ENCODE measurements at regions not wholly inside any gene's neighbourhood (a gene's known extent, or its start where the extent isn't known, plus 50 kb on each side); places are given as distances from the start of the nearest gene placed in this dataset.

DNA sequence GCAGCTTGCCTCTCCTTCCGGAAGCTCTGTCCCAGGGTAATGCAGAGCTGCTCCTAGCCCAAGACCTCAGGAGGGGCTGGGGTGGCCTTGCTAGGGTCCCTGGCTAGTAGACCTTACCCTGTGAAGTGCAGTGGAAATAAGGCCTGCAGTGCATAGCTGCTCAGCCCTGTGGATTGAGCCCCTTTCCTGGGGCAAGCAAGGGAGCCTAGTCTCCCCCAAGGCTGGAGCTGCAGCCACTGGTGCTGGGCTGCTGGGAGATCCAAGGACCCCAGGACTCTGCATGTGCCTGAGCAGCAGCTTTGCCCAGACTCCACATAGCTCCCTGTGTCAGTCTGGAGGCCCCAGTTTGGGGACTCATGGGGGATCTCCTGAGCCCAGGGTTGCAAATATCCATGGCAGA, 57.9 kb downstream of the FANCF start:
- no peak overlapping the region for H3K4me3 ChIP-seq (ENCODE audit: low read length in 2 of 2)
- H3K9me3 ChIP-seq (ENCODE audit: control insufficient read depth in 2 of 2, low read length in 2 of 2) = no peaks in the 10 kb centered on the region
- no peaks in the 10 kb centered on the region for H3K4me1 ChIP-seq (ENCODE audit: control insufficient read depth in 2 of 2, insufficient read depth in 2 of 2, low read length in 2 of 2)
- H3K36me3 ChIP-seq (ENCODE audit: control insufficient read depth in 2 of 2, insufficient read depth in 2 of 2, low read length in 2 of 2) = no peaks in the 10 kb centered on the region
- H3K9ac ChIP-seq (ENCODE audit: low read depth in 1 of 2, low read length in 2 of 2) = no peak overlapping the region
- H3K27ac ChIP-seq (ENCODE audit: low read depth in 2 of 2, low read length in 2 of 2) = no peak overlapping the region
- H3K27me3 ChIP-seq (ENCODE audit: control insufficient read depth in 2 of 2, insufficient read depth in 2 of 2, low read length in 2 of 2) = no peaks in the 10 kb centered on the region

- Histone ChIP-seq H3K9me3 (ENCODE audit: control insufficient read depth in 2 of 2, low read length in 2 of 2) (no peaks in the 10 kb centered on the region), H3K27me3 (ENCODE audit: control insufficient read depth in 2 of 2, insufficient read depth in 2 of 2, low read length in 2 of 2) (no peaks in the 10 kb centered on the region), H3K4me1 (ENCODE audit: control insufficient read depth in 2 of 2, insufficient read depth in 2 of 2, low read length in 2 of 2) (no peaks in the 10 kb centered on the region), H3K4me3 (ENCODE audit: low read length in 2 of 2) (no peak overlapping the region), H3K27ac (ENCODE audit: low read depth in 2 of 2, low read length in 2 of 2) (no peak overlapping the region), H3K36me3 (ENCODE audit: control insufficient read depth in 2 of 2, insufficient read depth in 2 of 2, low read length in 2 of 2) (no peaks in the 10 kb centered on the region), H3K9ac (ENCODE audit: low read depth in 1 of 2, low read length in 2 of 2) (no peak overlapping the region)
Measured at GRCh38 chr11:22566293-22566692, 59.3 kb downstream of the FANCF start.

- no peak overlapping the region for H3K4me3 ChIP-seq (ENCODE audit: low read length in 2 of 2)
- H3K9ac ChIP-seq (ENCODE audit: low read depth in 1 of 2, low read length in 2 of 2) = no peak overlapping the region
- H3K4me1 ChIP-seq (ENCODE audit: control insufficient read depth in 2 of 2, insufficient read depth in 2 of 2, low read length in 2 of 2) = no peaks in the 10 kb centered on the region
- no peak overlapping the region for H3K27ac ChIP-seq (ENCODE audit: low read depth in 2 of 2, low read length in 2 of 2)
- H3K36me3 ChIP-seq (ENCODE audit: control insufficient read depth in 2 of 2, insufficient read depth in 2 of 2, low read length in 2 of 2) = no peaks in the 10 kb centered on the region
- no peaks in the 10 kb centered on the region for H3K27me3 ChIP-seq (ENCODE audit: control insufficient read depth in 2 of 2, insufficient read depth in 2 of 2, low read length in 2 of 2)
- no peaks in the 10 kb centered on the region for H3K9me3 ChIP-seq (ENCODE audit: control insufficient read depth in 2 of 2, low read length in 2 of 2)
Measured at GRCh38 chr11:22561283-22561682, 64.3 kb downstream of the FANCF start.

DNA sequence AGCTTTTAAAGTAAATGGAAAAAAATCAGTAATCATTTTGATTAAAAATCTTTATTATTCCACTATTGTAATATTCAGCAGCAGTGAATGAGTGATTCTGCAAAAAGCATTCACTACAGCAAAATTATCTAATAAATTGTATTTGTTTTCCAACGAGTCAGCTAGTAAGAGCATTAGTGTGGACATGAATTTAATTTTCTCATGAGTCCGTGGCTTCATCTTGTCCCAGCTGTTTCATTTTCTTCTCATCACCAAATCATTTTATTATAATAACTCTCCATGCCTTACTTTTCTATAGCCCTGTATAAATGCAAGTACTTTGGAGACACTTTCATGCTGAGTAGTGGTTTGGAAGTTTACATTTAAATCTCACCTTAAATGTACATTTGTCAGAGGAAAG, 66.2 kb downstream of the FANCF start:
- Histone ChIP-seq H3K27me3 (ENCODE audit: control insufficient read depth in 2 of 2, insufficient read depth in 2 of 2, low read length in 2 of 2) (no peaks in the 10 kb centered on the region), H3K36me3 (ENCODE audit: control insufficient read depth in 2 of 2, insufficient read depth in 2 of 2, low read length in 2 of 2) (no peaks in the 10 kb centered on the region), H3K27ac (ENCODE audit: low read depth in 2 of 2, low read length in 2 of 2) (no peak overlapping the region)

GRCh38 chr11:22558664-22559063, 67.0 kb downstream of the FANCF start:
- no peaks in the 10 kb centered on the region for H3K36me3 ChIP-seq (ENCODE audit: control insufficient read depth in 2 of 2, insufficient read depth in 2 of 2, low read length in 2 of 2)
- H3K4me3 ChIP-seq (ENCODE audit: low read length in 2 of 2) = no peak overlapping the region
- no peaks in the 10 kb centered on the region for H3K9me3 ChIP-seq (ENCODE audit: control insufficient read depth in 2 of 2, low read length in 2 of 2)
- H3K27me3 ChIP-seq (ENCODE audit: control insufficient read depth in 2 of 2, insufficient read depth in 2 of 2, low read length in 2 of 2) = no peaks in the 10 kb centered on the region
- H3K27ac ChIP-seq (ENCODE audit: low read depth in 2 of 2, low read length in 2 of 2) = no peak overlapping the region
- no peaks in the 10 kb centered on the region for H3K4me1 ChIP-seq (ENCODE audit: control insufficient read depth in 2 of 2, insufficient read depth in 2 of 2, low read length in 2 of 2)
- H3K9ac ChIP-seq (ENCODE audit: low read depth in 1 of 2, low read length in 2 of 2) = no peak overlapping the region

More for the DNA sequence above, 66.2 kb downstream of the FANCF start:
- Histone ChIP-seq H3K4me1 (ENCODE audit: control insufficient read depth in 2 of 2, insufficient read depth in 2 of 2, low read length in 2 of 2) (no peaks in the 10 kb centered on the region), H3K9ac (ENCODE audit: low read depth in 1 of 2, low read length in 2 of 2) (no peak overlapping the region), H3K4me3 (ENCODE audit: low read length in 2 of 2) (no peak overlapping the region), H3K9me3 (ENCODE audit: control insufficient read depth in 2 of 2, low read length in 2 of 2) (no peaks in the 10 kb centered on the region)

GRCh38 chr11:22556381-22556780, 69.2 kb downstream of the FANCF start:
- no peak overlapping the region for H3K4me3 ChIP-seq (ENCODE audit: low read length in 2 of 2)
- H3K4me1 ChIP-seq (ENCODE audit: control insufficient read depth in 2 of 2, insufficient read depth in 2 of 2, low read length in 2 of 2) = no peaks in the 10 kb centered on the region
- H3K36me3 ChIP-seq (ENCODE audit: control insufficient read depth in 2 of 2, insufficient read depth in 2 of 2, low read length in 2 of 2) = no peaks in the 10 kb centered on the region
- no peaks in the 10 kb centered on the region for H3K27me3 ChIP-seq (ENCODE audit: control insufficient read depth in 2 of 2, insufficient read depth in 2 of 2, low read length in 2 of 2)
- H3K9ac ChIP-seq (ENCODE audit: low read depth in 1 of 2, low read length in 2 of 2) = no peak overlapping the region
- no peak overlapping the region for H3K27ac ChIP-seq (ENCODE audit: low read depth in 2 of 2, low read length in 2 of 2)
- no peaks in the 10 kb centered on the region for H3K9me3 ChIP-seq (ENCODE audit: control insufficient read depth in 2 of 2, low read length in 2 of 2)

- H3K27me3 ChIP-seq (ENCODE audit: control insufficient read depth in 2 of 2, insufficient read depth in 2 of 2, low read length in 2 of 2) = no peaks in the 10 kb centered on the region
Measured at GRCh38 chr11:22555881-22556280, 69.7 kb downstream of the FANCF start.

DNA sequence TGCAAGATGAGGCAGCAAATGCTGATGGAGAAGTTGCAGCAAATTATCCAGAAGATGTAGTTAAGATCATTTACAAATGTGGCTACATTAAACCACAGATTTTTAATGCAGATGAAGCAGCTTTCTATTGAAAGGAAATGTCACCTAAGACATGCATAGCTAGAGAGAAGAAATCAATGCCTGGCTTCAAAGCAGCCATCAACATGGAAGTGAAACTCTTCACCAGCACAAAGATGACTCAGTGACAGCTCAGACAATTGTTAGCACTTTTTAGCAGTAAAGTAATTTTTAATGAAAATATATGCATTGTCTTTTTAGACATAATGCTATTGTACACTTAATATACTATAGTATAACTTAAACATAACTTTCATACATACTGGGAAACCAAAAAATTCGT, 71.4 kb downstream of the FANCF start:
- Histone ChIP-seq H3K36me3 (ENCODE audit: control insufficient read depth in 2 of 2, insufficient read depth in 2 of 2, low read length in 2 of 2) (no peaks in the 10 kb centered on the region), H3K9ac (ENCODE audit: low read depth in 1 of 2, low read length in 2 of 2) (no peak overlapping the region), H3K27ac (ENCODE audit: low read depth in 2 of 2, low read length in 2 of 2) (no peak overlapping the region), H3K9me3 (ENCODE audit: control insufficient read depth in 2 of 2, low read length in 2 of 2) (no peaks in the 10 kb centered on the region), H3K27me3 (ENCODE audit: control insufficient read depth in 2 of 2, insufficient read depth in 2 of 2, low read length in 2 of 2) (no peaks in the 10 kb centered on the region), H3K4me3 (ENCODE audit: low read length in 2 of 2) (no peak overlapping the region), H3K4me1 (ENCODE audit: control insufficient read depth in 2 of 2, insufficient read depth in 2 of 2, low read length in 2 of 2) (no peaks in the 10 kb centered on the region)

More at GRCh38 chr11:22555881-22556280, 69.7 kb downstream of the FANCF start:
- H3K9me3 ChIP-seq (ENCODE audit: control insufficient read depth in 2 of 2, low read length in 2 of 2) = no peaks in the 10 kb centered on the region
- no peaks in the 10 kb centered on the region for H3K4me1 ChIP-seq (ENCODE audit: control insufficient read depth in 2 of 2, insufficient read depth in 2 of 2, low read length in 2 of 2)
- no peak overlapping the region for H3K27ac ChIP-seq (ENCODE audit: low read depth in 2 of 2, low read length in 2 of 2)
- no peaks in the 10 kb centered on the region for H3K36me3 ChIP-seq (ENCODE audit: control insufficient read depth in 2 of 2, insufficient read depth in 2 of 2, low read length in 2 of 2)
- no peak overlapping the region for H3K9ac ChIP-seq (ENCODE audit: low read depth in 1 of 2, low read length in 2 of 2)
- H3K4me3 ChIP-seq (ENCODE audit: low read length in 2 of 2) = no peak overlapping the region

DNA sequence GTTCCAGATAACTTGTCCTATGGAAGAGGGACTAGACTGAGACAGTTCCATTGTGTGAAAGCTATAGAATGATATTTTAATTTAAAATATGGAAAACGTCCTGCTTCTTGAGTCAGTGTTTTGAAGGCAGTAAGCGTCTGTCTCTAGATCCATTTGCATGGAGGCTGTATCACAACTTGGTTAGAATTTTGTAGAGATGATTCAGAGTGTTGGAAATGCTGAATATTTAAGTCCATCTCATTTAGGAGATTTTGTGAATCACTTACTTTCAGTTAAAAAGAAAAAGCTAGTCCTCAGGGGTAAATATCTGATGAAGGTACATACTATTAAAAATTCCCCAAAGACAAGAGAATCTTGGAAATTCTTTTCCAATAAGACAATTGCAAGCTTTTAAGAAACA, 72.7 kb downstream of the FANCF start:
- Histone ChIP-seq H3K27me3 (ENCODE audit: control insufficient read depth in 2 of 2, insufficient read depth in 2 of 2, low read length in 2 of 2) (no peaks in the 10 kb centered on the region), H3K4me3 (ENCODE audit: low read length in 2 of 2) (no peak overlapping the region), H3K27ac (ENCODE audit: low read depth in 2 of 2, low read length in 2 of 2) (no peak overlapping the region), H3K4me1 (ENCODE audit: control insufficient read depth in 2 of 2, insufficient read depth in 2 of 2, low read length in 2 of 2) (no peaks in the 10 kb centered on the region), H3K9ac (ENCODE audit: low read depth in 1 of 2, low read length in 2 of 2) (no peak overlapping the region), H3K9me3 (ENCODE audit: control insufficient read depth in 2 of 2, low read length in 2 of 2) (no peaks in the 10 kb centered on the region), H3K36me3 (ENCODE audit: control insufficient read depth in 2 of 2, insufficient read depth in 2 of 2, low read length in 2 of 2) (no peaks in the 10 kb centered on the region)

- Histone ChIP-seq H3K36me3 (ENCODE audit: control insufficient read depth in 2 of 2, insufficient read depth in 2 of 2, low read length in 2 of 2) (no peaks in the 10 kb centered on the region), H3K4me3 (ENCODE audit: low read length in 2 of 2) (no peak overlapping the region), H3K9ac (ENCODE audit: low read depth in 1 of 2, low read length in 2 of 2) (no peak overlapping the region), H3K27me3 (ENCODE audit: control insufficient read depth in 2 of 2, insufficient read depth in 2 of 2, low read length in 2 of 2) (no peaks in the 10 kb centered on the region), H3K9me3 (ENCODE audit: control insufficient read depth in 2 of 2, low read length in 2 of 2) (no peaks in the 10 kb centered on the region), H3K4me1 (ENCODE audit: control insufficient read depth in 2 of 2, insufficient read depth in 2 of 2, low read length in 2 of 2) (no peaks in the 10 kb centered on the region), H3K27ac (ENCODE audit: low read depth in 2 of 2, low read length in 2 of 2) (no peak overlapping the region)
Measured at GRCh38 chr11:22546746-22547145, 78.9 kb downstream of the FANCF start.

GRCh38 chr11:22543261-22543660, 82.4 kb downstream of the FANCF start:
- Histone ChIP-seq H3K36me3 (ENCODE audit: control insufficient read depth in 2 of 2, insufficient read depth in 2 of 2, low read length in 2 of 2) (no peaks in the 10 kb centered on the region), H3K27me3 (ENCODE audit: control insufficient read depth in 2 of 2, insufficient read depth in 2 of 2, low read length in 2 of 2) (no peaks in the 10 kb centered on the region), H3K4me3 (ENCODE audit: low read length in 2 of 2) (no peak overlapping the region), H3K4me1 (ENCODE audit: control insufficient read depth in 2 of 2, insufficient read depth in 2 of 2, low read length in 2 of 2) (no peaks in the 10 kb centered on the region), H3K27ac (ENCODE audit: low read depth in 2 of 2, low read length in 2 of 2) (no peak overlapping the region), H3K9me3 (ENCODE audit: control insufficient read depth in 2 of 2, low read length in 2 of 2) (no peaks in the 10 kb centered on the region), H3K9ac (ENCODE audit: low read depth in 1 of 2, low read length in 2 of 2) (no peak overlapping the region)

Data from mucosa of rectum (tissue), 2 donors.